Osteoblast (primary cell): ENCODE measurements at regions not wholly inside any gene's neighbourhood (a gene's known extent, or its start where the extent isn't known, plus 50 kb on each side); places are given as distances from the start of the nearest gene placed in this dataset.

Source experiments
- DNase-seq: peaks from one replicate; pipeline ENCODE4 v3.0.0; 2011; ENCODE audit warnings: low spot score, mixed read lengths; ENCODE audit not compliant: insufficient read length; ENCODE audit errors: missing footprints
- H2AFZ ChIP-seq: 2 replicates; pipeline ENCODE4 v1.6.0; 2011; ENCODE audit warnings: mild to moderate bottlenecking, low read length
- H3K27ac ChIP-seq: 2 replicates; pipeline ENCODE4 v1.5.1; 2011; ENCODE audit warnings: mild to moderate bottlenecking, low read depth, low read length, moderate library complexity
- H3K27me3 ChIP-seq: 2 replicates; pipeline ENCODE4 v1.6.0; 2012; ENCODE audit warnings: mild to moderate bottlenecking, control low read depth, inconsistent platforms, low read length, moderate library complexity; ENCODE audit not compliant: insufficient read depth
- H3K36me3 ChIP-seq: 2 replicates; pipeline ENCODE4 v1.5.1; 2011; ENCODE audit warnings: mild to moderate bottlenecking, low read length, control low read depth, moderate library complexity; ENCODE audit not compliant: insufficient read depth
- H3K4me1 ChIP-seq: 2 replicates; pipeline ENCODE4 v1.5.1; 2011; ENCODE audit warnings: mild to moderate bottlenecking, low read length, control low read depth, moderate library complexity; ENCODE audit not compliant: insufficient read depth
- H3K4me2 ChIP-seq: 2 replicates; pipeline ENCODE4 v1.6.0; 2011; ENCODE audit warnings: mild to moderate bottlenecking, low read length; ENCODE audit not compliant: insufficient read depth
- H3K4me3 ChIP-seq: fragments of 200-600 bp; sonication (generic); 3 replicates; pipeline ENCODE4 v1.5.1; 2012; ENCODE audit warnings: mild to moderate bottlenecking, low read length, inconsistent platforms; ENCODE audit not compliant: insufficient read depth
- H3K79me2 ChIP-seq: 2 replicates; pipeline ENCODE4 v1.6.0; 2012; ENCODE audit warnings: mild to moderate bottlenecking, low read length, control low read depth, inconsistent platforms; ENCODE audit not compliant: insufficient read depth
- H3K9me3 ChIP-seq: 2 replicates; pipeline ENCODE4 v1.5.1; 2011; ENCODE audit warnings: low read depth, low read length, control low read depth
- H4K20me1 ChIP-seq: 2 replicates; pipeline ENCODE4 v1.6.0; 2012; ENCODE audit warnings: mild to moderate bottlenecking, low read length, control low read depth; ENCODE audit not compliant: insufficient read depth
- CTCF ChIP-seq: IDR thresholded peaks from 2 replicates; pipeline ENCODE4 v1.5.1; 2011; ENCODE audit warnings: mild to moderate bottlenecking, low read depth, low read length, moderate library complexity; ENCODE audit errors: extremely low read depth

- Histone ChIP-seq H3K27ac (no peak overlapping the region), H3K79me2 (no peaks in the 10 kb centered on the region), H4K20me1 (no peaks in the 10 kb centered on the region), H3K4me1 (peaks cover 10% of the 10 kb centered on the region), H3K4me2 (no peak overlapping the region), H3K4me3 (no peak overlapping the region), H3K27me3 (no peaks in the 10 kb centered on the region), H3K36me3 (no peaks in the 10 kb centered on the region), H3K9me3 (no peaks in the 10 kb centered on the region), H2AFZ (no peak overlapping the region)
- no peak for DNase-seq
- TF ChIP-seq CTCF: no peak
These were observed 290.8 kb downstream of the RPAP3 start for GRCh38 chr12:47415054-47415453.

GRCh38 chr12:47414511-47414910, 291.3 kb downstream of the RPAP3 start:
- TF ChIP-seq CTCF: no peak
- H3K4me1 ChIP-seq: peaks cover 10% of the 10 kb centered on the region
- no peaks in the 10 kb centered on the region for H3K79me2 ChIP-seq
- H2AFZ ChIP-seq: no peak overlapping the region
- no peaks in the 10 kb centered on the region for H3K9me3 ChIP-seq
- DNase-seq: no peak
- H3K27me3 ChIP-seq: no peaks in the 10 kb centered on the region
- H3K36me3 ChIP-seq: no peaks in the 10 kb centered on the region
- H3K4me2 ChIP-seq: no peak overlapping the region
- H3K27ac ChIP-seq: peak overlapping the region; percentile 44
- H3K4me3 ChIP-seq: no peak overlapping the region
- H4K20me1 ChIP-seq: no peaks in the 10 kb centered on the region

- H3K4me2 ChIP-seq: no peak overlapping the region
- H3K4me3 ChIP-seq: no peak overlapping the region
- H3K36me3 ChIP-seq: no peaks in the 10 kb centered on the region
- H3K9me3 ChIP-seq: no peaks in the 10 kb centered on the region
- H3K4me1 ChIP-seq: peaks cover 5% of the 10 kb centered on the region
- no peaks in the 10 kb centered on the region for H4K20me1 ChIP-seq
- TF ChIP-seq CTCF: no peak
- no peaks in the 10 kb centered on the region for H3K27me3 ChIP-seq
- no peak overlapping the region for H2AFZ ChIP-seq
- DNase-seq: no peak
- H3K27ac ChIP-seq: peak overlapping the region; percentile 44
- H3K79me2 ChIP-seq: no peaks in the 10 kb centered on the region
These were observed 292.0 kb downstream of the RPAP3 start for GRCh38 chr12:47413806-47414205.

GRCh38 chr12:47412601-47413236, 293.1 kb downstream of the RPAP3 start:
- no peak overlapping the region for H3K27ac ChIP-seq
- no peak for TF ChIP-seq CTCF
- no peak overlapping the region for H2AFZ ChIP-seq
- no peaks in the 10 kb centered on the region for H3K79me2 ChIP-seq
- H3K27me3 ChIP-seq: no peaks in the 10 kb centered on the region
- H3K4me3 ChIP-seq: no peak overlapping the region
- H3K4me1 ChIP-seq: peaks cover 5% of the 10 kb centered on the region
- no peaks in the 10 kb centered on the region for H4K20me1 ChIP-seq
- H3K4me2 ChIP-seq: no peak overlapping the region
- H3K9me3 ChIP-seq: no peaks in the 10 kb centered on the region
- no peak for DNase-seq
- H3K36me3 ChIP-seq: no peaks in the 10 kb centered on the region
